ENCODE measurements at regions not wholly inside any gene's neighbourhood (a gene's known extent, or its start where the extent isn't known, plus 50 kb on each side); places are given as distances from the start of the nearest gene placed in this dataset.
"Not testable (repeated sequence)": the region's sequence is repeated elsewhere in the genome, so short reads cannot be mapped to it uniquely, and the experiment has no call there.

DNA sequence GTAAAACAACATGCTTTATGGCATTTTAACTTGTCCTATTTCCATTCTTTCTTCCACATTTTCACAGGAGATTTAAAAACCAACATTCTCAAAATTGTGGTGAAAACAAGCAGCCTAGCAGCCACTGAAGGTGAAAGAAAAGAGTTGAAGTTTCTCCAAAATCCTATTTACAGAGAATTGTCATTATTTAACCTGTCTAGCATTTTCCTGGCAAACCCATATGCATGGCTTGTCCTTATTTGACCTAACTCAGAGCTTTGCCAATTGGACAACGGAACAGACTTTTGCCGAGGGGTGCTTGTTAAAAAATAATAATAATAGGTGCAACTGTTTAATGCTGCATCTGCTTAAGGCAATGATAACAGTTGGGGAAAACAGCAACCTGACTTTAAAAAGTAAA is 80.4 kb upstream of the PCSK5 start:
- DNase-seq (ENCODE audit: low read depth) = no peak
- no peak overlapping the region for H3K4me3 ChIP-seq (replicated peaks; ENCODE audit: low read depth, low read length)
- TF ChIP-seq CTCF (IDR thresholded peaks at IDR 0.05; ENCODE audit: low read length, missing control alignments) = no peak

GRCh38 chr9:75811692-75812091 is 78.8 kb upstream of the PCSK5 start:
- no peak overlapping the region for H3K4me3 ChIP-seq (replicated peaks; ENCODE audit: low read depth, low read length)
- no peak for DNase-seq (ENCODE audit: low read depth)
- TF ChIP-seq CTCF (IDR thresholded peaks at IDR 0.05; ENCODE audit: low read length, missing control alignments) = no peak

- no peak for DNase-seq (ENCODE audit: low read depth)
- TF ChIP-seq CTCF (IDR thresholded peaks at IDR 0.05; ENCODE audit: low read length, missing control alignments) = no peak
- no peak overlapping the region for H3K4me3 ChIP-seq (replicated peaks; ENCODE audit: low read depth, low read length)
Measured at GRCh38 chr9:75812141-75812540, 78.3 kb upstream of the PCSK5 start.

- no peak for DNase-seq (ENCODE audit: low read depth)
- no peak for TF ChIP-seq CTCF (IDR thresholded peaks at IDR 0.05; ENCODE audit: low read length, missing control alignments)
- H3K4me3 ChIP-seq (replicated peaks; ENCODE audit: low read depth, low read length) = no peak overlapping the region
Measured at GRCh38 chr9:75814667-75815066, 75.8 kb upstream of the PCSK5 start.

- DNase-seq (ENCODE audit: low read depth); H3K4me3 ChIP-seq (replicated peaks; ENCODE audit: low read depth, low read length): not testable (repeated sequence)
Measured at GRCh38 chr9:75820471-75821115, 69.9 kb upstream of the PCSK5 start.

DNA sequence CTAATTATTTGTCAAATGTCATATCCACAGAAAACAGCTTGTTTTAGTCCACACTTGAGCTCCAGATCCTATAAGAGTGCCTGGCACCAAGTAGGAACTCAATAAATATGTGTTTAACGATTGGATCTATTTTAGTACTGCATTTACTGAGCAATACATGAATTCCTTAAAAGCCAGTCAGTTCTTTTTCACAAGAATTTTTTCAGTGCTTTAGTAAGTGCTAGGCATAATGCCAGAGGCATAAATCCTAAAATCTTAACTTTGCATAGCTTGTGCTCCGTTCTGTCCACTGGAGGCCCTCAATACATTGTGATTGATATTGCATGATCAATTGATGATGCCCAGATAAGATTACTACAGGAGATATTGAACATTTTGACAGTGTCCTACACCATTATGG is 67.3 kb upstream of the PCSK5 start:
- no peak overlapping the region for H3K4me3 ChIP-seq (replicated peaks; ENCODE audit: low read depth, low read length)
- DNase-seq (ENCODE audit: low read depth) = no peak
- TF ChIP-seq CTCF (IDR thresholded peaks at IDR 0.05; ENCODE audit: low read length, missing control alignments) = no peak

- no peak overlapping the region for H3K4me3 ChIP-seq (replicated peaks; ENCODE audit: low read depth, low read length)
- DNase-seq (ENCODE audit: low read depth) = no peak
- no peak for TF ChIP-seq CTCF (IDR thresholded peaks at IDR 0.05; ENCODE audit: low read length, missing control alignments)
Measured at GRCh38 chr9:75824816-75825568, 65.5 kb upstream of the PCSK5 start.
